ENCODE measurements at regions not wholly inside any gene's neighbourhood (a gene's known extent, or its start where the extent isn't known, plus 50 kb on each side); places are given as distances from the start of the nearest gene placed in this dataset.

GRCh38 chr4:155033604-155034003 is 174.8 kb upstream of the NPY2R start:
- Histone ChIP-seq H3K4me3 (no peak overlapping the region), H3K4me1 (no peaks in the 10 kb centered on the region), H3K9me3 (no peaks in the 10 kb centered on the region), H3K27ac (no peak overlapping the region), H3K4me2 (no peak overlapping the region)
- FAIRE-seq (no peak), DNase-seq (ENCODE audit: low read depth in 1 of 2, low spot score in 1 of 2) (no peak), ATAC-seq (no peak)
- no peak for TF ChIP-seq REST (IDR thresholded peaks at IDR 0.05)
- no peak for TF ChIP-seq CBX8 (IDR thresholded peaks at IDR 0.05)
- TF ChIP-seq HOXA7 (CRISPR knock-in tag; IDR thresholded peaks at IDR 0.05) = no peak
- TF ChIP-seq NR3C1 (IDR thresholded peaks at IDR 0.05) = no peak
- no peak for TF ChIP-seq HOXB5 (CRISPR knock-in tag; IDR thresholded peaks at IDR 0.05)
- no peak for TF ChIP-seq PHF8 (IDR thresholded peaks at IDR 0.05; ENCODE audit: borderline replicate concordance, low read depth)
- TF ChIP-seq RARB (CRISPR knock-in tag; IDR thresholded peaks at IDR 0.05) = no peak
- TF ChIP-seq GATA3 (IDR thresholded peaks at IDR 0.05; ENCODE audit: borderline replicate concordance) = no peak
- WGBS (ENCODE audit: missing lambda C conversion rate) = 20% methylated on average over 4 of the region's 4 CpGs
- ChIA-PET CTCF (no interaction called here), POLR2A (no interaction called here)

- WGBS (ENCODE audit: missing lambda C conversion rate) = 15% methylated on average over 1 of the region's 1 CpG
- ChIA-PET POLR2A (no interaction called here), CTCF (no interaction called here)
- no peaks in the 10 kb centered on the region for H3K4me1 ChIP-seq
- H3K4me3 ChIP-seq = no peak overlapping the region
- H3K4me2 ChIP-seq = no peak overlapping the region
- DNase-seq (ENCODE audit: low read depth in 1 of 2, low spot score in 1 of 2) = no peak
- no peaks in the 10 kb centered on the region for H3K9me3 ChIP-seq
- TF ChIP-seq FOXS1 (CRISPR knock-in tag; IDR thresholded peaks at IDR 0.05) = no peak
- no peak for TF ChIP-seq CTCF (IDR thresholded peaks at IDR 0.05)
- no peak for TF ChIP-seq JUN (IDR thresholded peaks at IDR 0.05)
- TF ChIP-seq NFE2L2 (conservative IDR thresholded peaks at IDR 0.05; ENCODE audit: low read length) = no peak
- TF ChIP-seq PBX3 (IDR thresholded peaks at IDR 0.05) = no peak
- TF ChIP-seq JUNB (IDR thresholded peaks at IDR 0.05) = no peak
- TF ChIP-seq TP53 (CRISPR knock-in tag; IDR thresholded peaks at IDR 0.05) = no peak
- no peak for TF ChIP-seq NPAS2 (CRISPR knock-in tag; IDR thresholded peaks at IDR 0.05; ENCODE audit: borderline replicate concordance)
- no peak for TF ChIP-seq RCOR1 (IDR thresholded peaks at IDR 0.05; ENCODE audit: low read depth, low read length)
- TF ChIP-seq EP300 (IDR thresholded peaks at IDR 0.05) = no peak
- no peak for TF ChIP-seq REST (IDR thresholded peaks at IDR 0.05)
- no peak for TF ChIP-seq ESRRA (IDR thresholded peaks at IDR 0.05; ENCODE audit: borderline replicate concordance, low read length)
- no peak for TF ChIP-seq E2F6 (IDR thresholded peaks at IDR 0.05; ENCODE audit: borderline replicate concordance, low read depth)
- TF ChIP-seq CBX8 (IDR thresholded peaks at IDR 0.05) = no peak
- no peak for TF ChIP-seq RFX5 (IDR thresholded peaks at IDR 0.05)
- TF ChIP-seq MAX (IDR thresholded peaks at IDR 0.05) = no peak
- TF ChIP-seq HOXA7 (CRISPR knock-in tag; IDR thresholded peaks at IDR 0.05) = no peak
- TF ChIP-seq HMGXB4 (CRISPR knock-in tag; IDR thresholded peaks at IDR 0.05; ENCODE audit: borderline replicate concordance) = no peak
- no peak for FAIRE-seq
- H3K27ac ChIP-seq = no peak overlapping the region
- no peak for ATAC-seq
These were observed 171.4 kb upstream of the NPY2R start for GRCh38 chr4:155037031-155037430.

All from A549 (cell line).